GM10266 (cell line): ENCODE measurements at regions not wholly inside any gene's neighbourhood (a gene's known extent, or its start where the extent isn't known, plus 50 kb on each side); places are given as distances from the start of the nearest gene placed in this dataset.
A peak's percentile ranks its signal among the peaks of the same experiment; 100 is the strongest.

ENCODE experiments used
- DNase-seq: peaks from one replicate; pipeline ENCODE4 v3.0.0; 2012; ENCODE audit errors: extremely low spot score
- TF ChIP-seq, protein P1 (sequence below): IDR thresholded peaks from 2 replicates; pipeline ENCODE4 v1.5.1; 2012; ENCODE audit warnings: mild to moderate bottlenecking, low read depth; ENCODE audit not compliant: control insufficient read depth, insufficient read depth; ENCODE audit errors: missing control alignments

DNA sequence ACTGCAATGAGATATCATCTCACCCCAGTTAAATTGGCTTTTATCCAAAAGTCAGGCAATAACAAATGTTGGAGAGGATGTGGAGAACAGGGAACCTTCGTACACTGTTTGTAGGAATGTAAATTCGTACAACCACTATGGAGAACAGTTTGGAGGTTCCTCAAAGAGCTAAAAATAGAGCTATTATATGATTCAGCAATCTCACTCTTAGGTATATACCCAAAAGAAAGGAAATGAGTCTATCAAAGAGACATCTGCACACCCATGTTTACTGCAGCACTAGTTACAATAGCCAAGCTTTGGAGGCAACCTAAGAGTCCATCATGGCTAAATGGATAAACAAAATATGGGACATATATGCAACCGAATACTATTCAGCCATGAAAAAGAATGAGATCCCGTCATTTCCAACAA is 68.0 kb upstream of the HES1 start:
- TF ChIP-seq, protein P1, sequence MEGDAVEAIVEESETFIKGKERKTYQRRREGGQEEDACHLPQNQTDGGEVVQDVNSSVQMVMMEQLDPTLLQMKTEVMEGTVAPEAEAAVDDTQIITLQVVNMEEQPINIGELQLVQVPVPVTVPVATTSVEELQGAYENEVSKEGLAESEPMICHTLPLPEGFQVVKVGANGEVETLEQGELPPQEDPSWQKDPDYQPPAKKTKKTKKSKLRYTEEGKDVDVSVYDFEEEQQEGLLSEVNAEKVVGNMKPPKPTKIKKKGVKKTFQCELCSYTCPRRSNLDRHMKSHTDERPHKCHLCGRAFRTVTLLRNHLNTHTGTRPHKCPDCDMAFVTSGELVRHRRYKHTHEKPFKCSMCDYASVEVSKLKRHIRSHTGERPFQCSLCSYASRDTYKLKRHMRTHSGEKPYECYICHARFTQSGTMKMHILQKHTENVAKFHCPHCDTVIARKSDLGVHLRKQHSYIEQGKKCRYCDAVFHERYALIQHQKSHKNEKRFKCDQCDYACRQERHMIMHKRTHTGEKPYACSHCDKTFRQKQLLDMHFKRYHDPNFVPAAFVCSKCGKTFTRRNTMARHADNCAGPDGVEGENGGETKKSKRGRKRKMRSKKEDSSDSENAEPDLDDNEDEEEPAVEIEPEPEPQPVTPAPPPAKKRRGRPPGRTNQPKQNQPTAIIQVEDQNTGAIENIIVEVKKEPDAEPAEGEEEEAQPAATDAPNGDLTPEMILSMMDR: no peak
- DNase-seq: no peak

DNA sequence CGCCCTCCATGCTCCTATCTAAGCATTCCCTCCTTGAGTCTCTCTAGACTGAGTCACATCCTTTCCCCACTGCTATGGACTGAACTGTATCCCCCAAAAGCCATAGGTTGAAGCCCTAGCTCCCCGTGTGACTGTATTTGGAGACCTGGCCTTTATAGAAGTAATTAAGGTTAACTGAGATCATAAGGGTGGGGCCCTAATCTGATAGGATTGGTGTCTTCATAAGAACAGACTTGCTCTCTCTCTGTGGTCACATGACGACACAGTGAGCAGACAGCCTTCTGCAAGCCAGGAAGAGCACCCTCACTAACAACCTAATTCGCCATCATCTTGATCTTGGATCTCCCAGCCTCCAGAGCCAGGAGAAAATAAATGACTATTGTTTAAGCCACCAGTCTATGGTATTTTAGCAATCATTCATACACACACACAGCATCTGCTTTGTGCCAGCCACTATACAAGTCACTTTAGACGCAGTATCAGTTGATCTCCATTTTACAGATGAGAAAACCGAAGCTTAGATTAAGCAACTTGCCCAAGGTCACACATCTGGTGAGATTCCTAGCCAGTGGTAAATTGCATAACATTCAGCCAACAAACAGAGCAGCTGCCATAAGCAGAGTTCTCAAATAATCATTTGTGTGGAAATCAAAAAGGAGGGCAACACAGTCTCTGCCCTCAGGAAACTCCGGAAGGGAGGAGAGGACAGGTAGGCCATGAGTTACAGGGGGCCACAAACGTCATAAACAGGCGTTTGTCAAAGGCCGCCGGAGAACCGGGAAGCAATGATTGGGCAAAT is 66.3 kb upstream of the HES1 start:
- DNase-seq: no peak
- TF ChIP-seq, protein P1: no peak

DNA sequence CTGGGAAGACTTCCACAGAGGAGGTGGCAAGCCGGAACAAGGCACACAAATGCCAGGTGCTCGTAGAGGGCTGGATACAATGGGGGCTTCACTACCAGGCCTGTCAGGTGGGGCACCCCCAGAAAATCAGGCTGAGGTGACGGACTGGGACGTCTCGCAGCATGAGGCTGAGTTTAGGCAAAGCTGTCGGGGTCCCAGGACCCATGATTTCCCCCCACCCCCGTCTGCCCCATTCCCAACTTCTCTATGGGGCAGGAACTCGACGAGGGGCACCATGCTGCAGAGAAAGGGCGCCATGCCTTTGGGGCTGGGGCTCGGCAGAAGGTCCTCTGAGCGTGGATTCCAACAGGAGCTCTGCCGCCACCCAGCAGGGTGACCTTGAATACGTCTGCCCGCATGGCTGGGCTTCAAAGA is 65.7 kb upstream of the HES1 start:
- no peak for DNase-seq
- TF ChIP-seq, protein P1: no peak

DNA sequence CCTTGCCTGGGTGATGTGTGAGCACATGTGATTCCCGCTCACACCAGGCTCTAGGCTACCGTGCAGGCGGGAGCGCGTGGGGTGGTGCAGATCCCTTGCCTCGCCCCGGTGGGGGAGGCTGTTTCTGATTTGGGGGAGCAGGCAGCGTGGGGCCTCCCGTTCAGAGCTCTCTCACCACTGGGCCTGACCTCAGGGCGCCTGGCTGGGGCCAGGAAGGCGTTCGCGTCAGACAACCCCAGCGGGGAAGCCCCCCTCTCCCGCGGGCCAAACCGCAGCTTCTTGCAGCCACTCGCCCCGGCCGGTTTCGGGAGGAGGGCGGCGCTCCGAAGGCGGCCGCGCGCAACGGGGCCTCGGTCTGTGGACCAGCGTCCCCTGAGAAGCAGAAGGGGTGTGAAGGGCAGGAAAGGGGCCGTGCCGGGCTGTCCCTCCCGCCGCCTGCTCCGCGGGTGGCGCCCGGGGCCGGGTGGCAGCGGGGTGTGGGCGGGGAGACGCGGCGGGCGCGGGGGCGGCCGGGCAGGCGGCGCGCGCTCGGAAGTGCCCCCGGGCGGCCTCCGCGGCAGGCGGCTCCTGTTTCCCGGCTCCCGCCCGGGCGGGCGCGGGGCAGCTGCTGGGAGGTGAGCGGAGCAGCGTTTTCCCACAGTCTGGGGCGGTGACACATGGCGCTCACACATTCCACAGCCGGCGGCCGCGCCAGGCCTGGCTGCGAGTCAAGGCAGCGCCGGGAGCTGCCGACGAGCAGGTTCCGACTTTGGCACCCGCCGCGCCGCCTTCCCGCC is 65.1 kb upstream of the HES1 start:
- TF ChIP-seq, protein P1: no peak
- peak; percentile 98 for DNase-seq

DNA sequence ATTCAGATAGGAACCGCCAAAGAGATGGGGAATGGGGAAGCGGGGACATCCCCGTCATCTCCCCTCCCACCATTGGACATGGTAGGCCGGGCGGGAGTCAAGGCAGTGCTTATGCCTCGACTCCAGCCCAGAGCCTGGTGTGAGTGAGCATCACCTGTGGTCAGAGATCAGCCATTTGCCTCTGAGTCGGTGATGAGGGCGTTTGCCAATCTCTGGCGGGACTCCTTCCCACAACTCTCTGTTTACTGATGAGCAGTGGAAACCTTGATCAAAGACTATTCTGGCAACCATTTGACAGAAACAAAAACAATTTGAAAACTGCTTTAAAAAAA is 63.9 kb upstream of the HES1 start:
- DNase-seq: no peak
- TF ChIP-seq, protein P1: no peak

DNA sequence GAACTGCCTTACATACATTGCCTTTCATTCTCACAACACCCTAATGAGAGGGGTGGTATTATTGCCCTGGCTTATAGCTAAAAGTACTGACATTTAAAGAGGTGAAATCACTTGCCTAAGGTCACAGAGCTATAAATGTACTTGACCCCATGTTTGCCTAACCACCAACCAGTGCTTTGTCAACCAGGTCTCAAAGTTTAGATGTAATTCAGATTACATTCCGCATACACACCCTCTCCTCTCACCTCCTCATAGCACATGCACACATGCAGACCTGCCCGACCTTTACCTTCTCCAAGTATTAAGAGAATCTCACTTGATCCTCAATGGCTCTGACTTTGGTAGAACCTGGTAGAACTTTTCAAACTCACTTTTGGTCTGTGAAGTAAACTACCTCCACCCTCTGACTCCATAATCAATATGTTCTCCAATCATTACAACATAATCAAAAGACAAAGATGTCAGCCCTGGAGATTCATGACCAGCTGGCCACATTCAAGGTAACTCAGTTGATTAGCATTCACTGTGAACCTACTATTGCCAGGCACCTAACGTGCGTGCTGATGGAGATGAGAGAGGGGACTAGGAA is 63.2 kb upstream of the HES1 start:
- TF ChIP-seq, protein P1: no peak
- DNase-seq: no peak
